ENCODE measurements at regions not wholly inside any gene's neighbourhood (a gene's known extent, or its start where the extent isn't known, plus 50 kb on each side); places are given as distances from the start of the nearest gene placed in this dataset.

DNA sequence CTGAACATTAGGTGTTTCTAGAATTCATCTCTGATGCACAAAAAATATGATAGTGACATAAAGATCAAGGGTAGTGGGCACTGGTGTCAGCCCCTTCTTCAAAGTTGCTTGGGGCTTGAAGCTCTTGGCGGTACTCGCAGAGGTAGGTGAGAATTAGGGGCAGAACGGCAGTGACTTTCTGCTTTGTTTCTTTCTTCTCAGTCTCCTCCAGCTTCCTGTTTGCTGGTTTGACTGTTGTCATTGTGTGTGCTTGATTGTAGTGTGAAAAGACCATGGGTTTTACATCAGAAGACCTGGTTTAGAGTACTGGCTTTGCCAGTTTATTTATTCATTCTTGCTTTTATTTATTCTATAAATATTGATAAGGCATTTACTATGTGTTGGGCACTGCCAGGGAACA, 156.7 kb upstream of the PLET1 start:
- Histone ChIP-seq H3K9me3 (peaks cover 0 to 21% of the 10 kb centered on the region in 2 donors), H3K4me1 (no peaks in the 10 kb centered on the region), H3K27ac (no peak overlapping the region), H3K27me3 (no peaks in the 10 kb centered on the region), H3K4me3 (no peak overlapping the region), H3K36me3 (no peaks in the 10 kb centered on the region)
- TF ChIP-seq, protein P1, sequence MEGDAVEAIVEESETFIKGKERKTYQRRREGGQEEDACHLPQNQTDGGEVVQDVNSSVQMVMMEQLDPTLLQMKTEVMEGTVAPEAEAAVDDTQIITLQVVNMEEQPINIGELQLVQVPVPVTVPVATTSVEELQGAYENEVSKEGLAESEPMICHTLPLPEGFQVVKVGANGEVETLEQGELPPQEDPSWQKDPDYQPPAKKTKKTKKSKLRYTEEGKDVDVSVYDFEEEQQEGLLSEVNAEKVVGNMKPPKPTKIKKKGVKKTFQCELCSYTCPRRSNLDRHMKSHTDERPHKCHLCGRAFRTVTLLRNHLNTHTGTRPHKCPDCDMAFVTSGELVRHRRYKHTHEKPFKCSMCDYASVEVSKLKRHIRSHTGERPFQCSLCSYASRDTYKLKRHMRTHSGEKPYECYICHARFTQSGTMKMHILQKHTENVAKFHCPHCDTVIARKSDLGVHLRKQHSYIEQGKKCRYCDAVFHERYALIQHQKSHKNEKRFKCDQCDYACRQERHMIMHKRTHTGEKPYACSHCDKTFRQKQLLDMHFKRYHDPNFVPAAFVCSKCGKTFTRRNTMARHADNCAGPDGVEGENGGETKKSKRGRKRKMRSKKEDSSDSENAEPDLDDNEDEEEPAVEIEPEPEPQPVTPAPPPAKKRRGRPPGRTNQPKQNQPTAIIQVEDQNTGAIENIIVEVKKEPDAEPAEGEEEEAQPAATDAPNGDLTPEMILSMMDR (IDR thresholded peaks at IDR 0.05): no peak
- DNase-seq (ENCODE audit: low spot score): no peak

DNA sequence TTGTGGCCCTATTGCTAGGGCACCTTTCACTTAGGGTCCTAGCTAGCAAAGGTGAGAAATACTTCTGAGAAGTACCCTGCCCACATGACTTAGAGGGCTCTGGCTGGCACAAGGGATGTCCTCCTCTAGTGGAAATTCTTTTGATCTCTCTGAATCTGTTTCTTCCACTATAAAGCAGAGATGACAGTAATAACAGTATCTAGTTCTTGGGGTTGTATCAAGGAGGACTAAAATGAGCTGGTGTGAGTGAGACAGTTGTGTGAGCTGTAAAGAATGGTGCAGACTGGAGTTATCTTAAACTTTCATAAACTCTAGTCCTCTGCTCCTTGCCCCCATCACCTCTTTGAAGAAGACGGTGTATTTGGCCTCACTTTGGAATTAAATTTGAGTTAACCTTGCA, 157.8 kb upstream of the PLET1 start:
- DNase-seq (ENCODE audit: low spot score): no peak
- Histone ChIP-seq H3K36me3 (no peaks in the 10 kb centered on the region), H3K27me3 (no peaks in the 10 kb centered on the region), H3K4me3 (no peak overlapping the region), H3K9me3 (peaks cover 0 to 17% of the 10 kb centered on the region in 2 donors), H3K4me1 (no peaks in the 10 kb centered on the region), H3K27ac (no peak overlapping the region)
- TF ChIP-seq, protein P1 (IDR thresholded peaks at IDR 0.05): no peak

DNA sequence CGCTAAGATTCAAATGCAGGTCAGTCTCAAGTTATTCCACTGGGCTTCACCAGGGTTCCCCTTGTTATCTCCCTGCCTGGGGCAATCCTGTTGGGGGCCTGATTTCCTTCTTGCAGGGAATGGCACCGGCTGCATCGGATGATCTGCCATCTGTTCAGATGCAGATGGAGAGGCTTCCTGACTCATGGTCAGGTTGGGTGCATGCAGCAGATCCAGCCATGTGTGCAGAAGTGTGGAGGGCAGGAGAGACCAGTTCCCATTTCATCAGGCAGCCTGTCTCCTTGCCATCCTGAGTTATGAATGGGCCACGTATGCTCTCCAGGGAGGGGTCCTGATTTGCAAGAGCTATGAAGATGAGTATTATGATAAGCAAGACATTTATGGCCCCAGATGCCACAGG, 161.2 kb upstream of the PLET1 start:
- Histone ChIP-seq H3K4me1 (no peaks in the 10 kb centered on the region), H3K27ac (no peak overlapping the region), H3K36me3 (no peaks in the 10 kb centered on the region), H3K27me3 (no peaks in the 10 kb centered on the region), H3K9me3 (no peaks in the 10 kb centered on the region), H3K4me3 (no peak overlapping the region)
- no peak for DNase-seq (ENCODE audit: low spot score)
- TF ChIP-seq, protein P1 (IDR thresholded peaks at IDR 0.05): no peak

DNA sequence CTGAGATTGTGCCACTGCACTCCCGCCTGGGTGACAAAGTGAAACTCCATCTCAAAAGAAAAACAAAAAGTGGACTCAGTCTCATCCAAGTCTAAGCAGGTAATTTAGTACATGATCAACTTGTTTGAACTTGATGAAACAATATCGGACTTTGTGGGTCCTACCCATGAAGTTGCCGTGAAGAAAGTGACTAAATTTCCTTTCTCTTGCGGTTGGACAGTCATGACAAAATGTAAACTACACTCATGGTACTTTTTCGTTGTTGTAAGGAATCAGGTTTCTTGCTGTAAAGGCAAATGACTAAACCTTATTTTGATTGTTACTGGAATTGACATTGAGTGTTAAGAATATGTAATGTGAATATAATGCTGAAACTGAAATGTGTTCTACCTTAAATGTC, 164.5 kb upstream of the PLET1 start:
- TF ChIP-seq, protein P1 (IDR thresholded peaks at IDR 0.05): no peak
- Histone ChIP-seq H3K27me3 (no peaks in the 10 kb centered on the region), H3K27ac (no peak overlapping the region), H3K36me3 (no peaks in the 10 kb centered on the region), H3K9me3 (no peaks in the 10 kb centered on the region), H3K4me3 (no peak overlapping the region), H3K4me1 (no peaks in the 10 kb centered on the region)
- no peak for DNase-seq (ENCODE audit: low spot score)

DNA sequence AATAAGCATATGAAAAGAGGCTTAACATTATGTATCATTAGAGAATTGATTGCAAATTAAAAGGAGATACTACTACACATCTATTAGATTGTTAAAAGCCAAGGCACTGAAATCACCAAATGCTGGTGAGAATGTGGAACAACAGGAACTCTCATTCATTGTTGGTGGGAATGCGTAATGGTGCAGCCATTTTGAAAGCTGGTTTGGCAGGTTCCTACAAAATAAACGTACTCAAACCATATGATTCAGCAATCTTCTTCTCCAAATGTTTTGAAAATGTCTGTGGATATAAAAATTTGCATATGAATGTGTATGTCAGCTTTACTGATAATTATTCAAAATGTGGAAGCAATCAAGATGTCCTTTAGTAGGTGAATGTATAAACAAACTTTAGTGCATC, 176.4 kb upstream of the PLET1 start:
- DNase-seq (ENCODE audit: low spot score): no peak
- Histone ChIP-seq H3K4me1 (no peaks in the 10 kb centered on the region), H3K4me3 (no peak overlapping the region), H3K9me3 (peaks cover 0 to 21% of the 10 kb centered on the region in 2 donors), H3K36me3 (no peaks in the 10 kb centered on the region), H3K27me3 (no peaks in the 10 kb centered on the region), H3K27ac (no peak overlapping the region)
- TF ChIP-seq, protein P1 (IDR thresholded peaks at IDR 0.05): no peak

DNA sequence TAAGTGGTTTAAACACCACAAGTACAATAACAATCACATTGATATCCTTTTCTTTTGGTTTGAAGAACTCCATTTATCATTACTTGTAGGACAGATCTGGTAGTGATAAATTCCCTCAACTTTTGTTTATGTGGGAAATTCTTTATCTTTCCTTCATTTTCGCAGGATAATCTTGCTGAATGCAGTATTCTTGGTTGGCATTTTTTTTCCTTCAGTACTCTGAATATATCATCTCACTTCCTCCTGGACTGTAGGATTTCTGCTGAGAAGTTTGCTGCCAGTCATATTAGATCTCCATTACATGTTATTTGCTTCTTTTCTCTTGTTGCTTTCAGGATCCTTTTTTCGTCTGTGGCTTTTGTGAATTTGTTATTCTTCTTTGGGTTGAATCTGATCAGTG, 179.0 kb upstream of the PLET1 start:
- H3K36me3 ChIP-seq: no peaks in the 10 kb centered on the region
- no peaks in the 10 kb centered on the region for H3K27me3 ChIP-seq
- peaks cover 0 to 28% of the 10 kb centered on the region in 2 donors for H3K9me3 ChIP-seq
- DNase-seq (ENCODE audit: low spot score): no peak
- no peak overlapping the region for H3K27ac ChIP-seq
- H3K4me1 ChIP-seq: no peaks in the 10 kb centered on the region
- H3K4me3 ChIP-seq: no peak overlapping the region
- TF ChIP-seq, protein P1 (IDR thresholded peaks at IDR 0.05): no peak
